ENCODE measurements at regions not wholly inside any gene's neighbourhood (a gene's known extent, or its start where the extent isn't known, plus 50 kb on each side); places are given as distances from the start of the nearest gene placed in this dataset.

- no peak for TF ChIP-seq CTCF (IDR thresholded peaks at IDR 0.05)
- no peak for TF ChIP-seq POLR2A (IDR thresholded peaks at IDR 0.05)
Measured at GRCh38 chr7:35982600-35982999, 170.5 kb upstream of the EEPD1 start.

Data from heart left ventricle (tissue), 13 donors.